Osteoblast (primary cell): ENCODE measurements at regions not wholly inside any gene's neighbourhood (a gene's known extent, or its start where the extent isn't known, plus 50 kb on each side); places are given as distances from the start of the nearest gene placed in this dataset.

Experiments used
- DNase-seq: peaks from one replicate; pipeline ENCODE4 v3.0.0; 2011; ENCODE audit warnings: low spot score, mixed read lengths; ENCODE audit not compliant: insufficient read length; ENCODE audit errors: missing footprints
- H2AFZ ChIP-seq: 2 replicates; pipeline ENCODE4 v1.6.0; 2011; ENCODE audit warnings: mild to moderate bottlenecking, low read length
- H3K27ac ChIP-seq: 2 replicates; pipeline ENCODE4 v1.5.1; 2011; ENCODE audit warnings: mild to moderate bottlenecking, low read depth, low read length, moderate library complexity
- H3K27me3 ChIP-seq: 2 replicates; pipeline ENCODE4 v1.6.0; 2012; ENCODE audit warnings: mild to moderate bottlenecking, control low read depth, inconsistent platforms, low read length, moderate library complexity; ENCODE audit not compliant: insufficient read depth
- H3K36me3 ChIP-seq: 2 replicates; pipeline ENCODE4 v1.5.1; 2011; ENCODE audit warnings: mild to moderate bottlenecking, low read length, control low read depth, moderate library complexity; ENCODE audit not compliant: insufficient read depth
- H3K4me1 ChIP-seq: 2 replicates; pipeline ENCODE4 v1.5.1; 2011; ENCODE audit warnings: mild to moderate bottlenecking, low read length, control low read depth, moderate library complexity; ENCODE audit not compliant: insufficient read depth
- H3K4me2 ChIP-seq: 2 replicates; pipeline ENCODE4 v1.6.0; 2011; ENCODE audit warnings: mild to moderate bottlenecking, low read length; ENCODE audit not compliant: insufficient read depth
- H3K4me3 ChIP-seq: fragments of 200-600 bp; sonication (generic); 3 replicates; pipeline ENCODE4 v1.5.1; 2012; ENCODE audit warnings: mild to moderate bottlenecking, low read length, inconsistent platforms; ENCODE audit not compliant: insufficient read depth
- H3K79me2 ChIP-seq: 2 replicates; pipeline ENCODE4 v1.6.0; 2012; ENCODE audit warnings: mild to moderate bottlenecking, low read length, control low read depth, inconsistent platforms; ENCODE audit not compliant: insufficient read depth
- H3K9me3 ChIP-seq: 2 replicates; pipeline ENCODE4 v1.5.1; 2011; ENCODE audit warnings: low read depth, low read length, control low read depth
- H4K20me1 ChIP-seq: 2 replicates; pipeline ENCODE4 v1.6.0; 2012; ENCODE audit warnings: mild to moderate bottlenecking, low read length, control low read depth; ENCODE audit not compliant: insufficient read depth
- CTCF ChIP-seq: IDR thresholded peaks from 2 replicates; pipeline ENCODE4 v1.5.1; 2011; ENCODE audit warnings: mild to moderate bottlenecking, low read depth, low read length, moderate library complexity; ENCODE audit errors: extremely low read depth

GRCh38 chr1:114278911-114279310 is 125.2 kb upstream of the SYT6 start:
- no peak for TF ChIP-seq CTCF
- no peak overlapping the region for H3K4me3 ChIP-seq

GRCh38 chr1:114278430-114278829 is 124.8 kb upstream of the SYT6 start:
- Histone ChIP-seq H3K9me3 (no peaks in the 10 kb centered on the region), H3K79me2 (no peaks in the 10 kb centered on the region), H3K4me3 (no peak overlapping the region), H4K20me1 (no peaks in the 10 kb centered on the region), H3K36me3 (no peaks in the 10 kb centered on the region), H2AFZ (no peak overlapping the region), H3K27ac (no peak overlapping the region), H3K27me3 (peaks cover 17% of the 10 kb centered on the region), H3K4me1 (no peaks in the 10 kb centered on the region), H3K4me2 (no peak overlapping the region)
- TF ChIP-seq CTCF: no peak
- DNase-seq: no peak

More at GRCh38 chr1:114278911-114279310, 125.2 kb upstream of the SYT6 start:
- no peak overlapping the region for H3K27ac ChIP-seq
- no peaks in the 10 kb centered on the region for H3K9me3 ChIP-seq
- H3K36me3 ChIP-seq: no peaks in the 10 kb centered on the region
- peaks cover 17% of the 10 kb centered on the region for H3K27me3 ChIP-seq
- H2AFZ ChIP-seq: no peak overlapping the region
- DNase-seq: no peak
- H4K20me1 ChIP-seq: no peaks in the 10 kb centered on the region
- no peaks in the 10 kb centered on the region for H3K4me1 ChIP-seq
- H3K79me2 ChIP-seq: no peaks in the 10 kb centered on the region
- no peak overlapping the region for H3K4me2 ChIP-seq

- TF ChIP-seq CTCF: no peak
- Histone ChIP-seq H3K4me3 (no peak overlapping the region), H4K20me1 (no peaks in the 10 kb centered on the region), H3K36me3 (no peaks in the 10 kb centered on the region), H3K9me3 (no peaks in the 10 kb centered on the region), H3K79me2 (no peaks in the 10 kb centered on the region), H3K27me3 (peaks cover 25% of the 10 kb centered on the region), H3K4me1 (no peaks in the 10 kb centered on the region), H2AFZ (no peak overlapping the region), H3K4me2 (no peak overlapping the region), H3K27ac (no peak overlapping the region)
- no peak for DNase-seq
Observed at GRCh38 chr1:114274621-114275317, 121.1 kb upstream of the SYT6 start.

GRCh38 chr1:114272593-114272992 is 118.9 kb upstream of the SYT6 start:
- H3K27me3 ChIP-seq: peaks cover 26% of the 10 kb centered on the region
- no peaks in the 10 kb centered on the region for H4K20me1 ChIP-seq
- no peak for TF ChIP-seq CTCF
- no peaks in the 10 kb centered on the region for H3K9me3 ChIP-seq
- no peaks in the 10 kb centered on the region for H3K36me3 ChIP-seq
- H2AFZ ChIP-seq: no peak overlapping the region
- DNase-seq: no peak
- no peak overlapping the region for H3K4me3 ChIP-seq
- H3K79me2 ChIP-seq: no peaks in the 10 kb centered on the region
- H3K4me1 ChIP-seq: no peaks in the 10 kb centered on the region
- no peak overlapping the region for H3K4me2 ChIP-seq
- H3K27ac ChIP-seq: no peak overlapping the region
